GM19099 (cell line): ENCODE measurements at regions not wholly inside any gene's neighbourhood (a gene's known extent, or its start where the extent isn't known, plus 50 kb on each side); places are given as distances from the start of the nearest gene placed in this dataset.

ENCODE experiments used
- POLR2A ChIP-seq: IDR thresholded peaks from 3 replicates; pipeline ENCODE4 v1.6.1; 2011; ENCODE audit warnings: low read depth; ENCODE audit not compliant: insufficient read length; ENCODE audit errors: extremely low read depth

GRCh38 chr13:33561627-33562026 is 256.3 kb upstream of the RFC3 start:
- no peak for TF ChIP-seq POLR2A

- TF ChIP-seq POLR2A, result no peak
Measured at GRCh38 chr13:33571618-33572017, 246.3 kb upstream of the RFC3 start.

GRCh38 chr13:33575378-33575777 is 242.6 kb upstream of the RFC3 start:
- TF ChIP-seq POLR2A, result no peak

- no peak for TF ChIP-seq POLR2A
Measured at GRCh38 chr13:33577007-33577406, 240.9 kb upstream of the RFC3 start.

GRCh38 chr13:33578786-33579185 is 239.2 kb upstream of the RFC3 start:
- TF ChIP-seq POLR2A, result no peak

- no peak for TF ChIP-seq POLR2A
Measured at GRCh38 chr13:33582121-33582520, 235.8 kb upstream of the RFC3 start.

- no peak for TF ChIP-seq POLR2A
Measured at GRCh38 chr13:33583398-33583797, 234.6 kb upstream of the RFC3 start.

- TF ChIP-seq POLR2A, result no peak
Measured at GRCh38 chr13:33590936-33591335, 227.0 kb upstream of the RFC3 start.

- no peak for TF ChIP-seq POLR2A
Measured at GRCh38 chr13:33606692-33607091, 211.3 kb upstream of the RFC3 start.

- TF ChIP-seq POLR2A, result no peak
Measured at GRCh38 chr13:33610438-33611120, 207.4 kb upstream of the RFC3 start.

GRCh38 chr13:33611121-33611805 is 206.7 kb upstream of the RFC3 start:
- TF ChIP-seq POLR2A, result no peak

- no peak for TF ChIP-seq POLR2A
Measured at GRCh38 chr13:33612641-33613638, 205.0 kb upstream of the RFC3 start.

- TF ChIP-seq POLR2A, result no peak
Measured at GRCh38 chr13:33615436-33615835, 202.5 kb upstream of the RFC3 start.

GRCh38 chr13:33616130-33616529 is 201.8 kb upstream of the RFC3 start:
- no peak for TF ChIP-seq POLR2A

- TF ChIP-seq POLR2A, result no peak
Measured at GRCh38 chr13:33617055-33617454, 200.9 kb upstream of the RFC3 start.

- TF ChIP-seq POLR2A, result no peak
Measured at GRCh38 chr13:33624253-33624652, 193.7 kb upstream of the RFC3 start.

GRCh38 chr13:33624740-33625139 is 193.2 kb upstream of the RFC3 start:
- TF ChIP-seq POLR2A, result no peak
